ENCODE measurements at regions not wholly inside any gene's neighbourhood (a gene's known extent, or its start where the extent isn't known, plus 50 kb on each side); places are given as distances from the start of the nearest gene placed in this dataset.

DNA sequence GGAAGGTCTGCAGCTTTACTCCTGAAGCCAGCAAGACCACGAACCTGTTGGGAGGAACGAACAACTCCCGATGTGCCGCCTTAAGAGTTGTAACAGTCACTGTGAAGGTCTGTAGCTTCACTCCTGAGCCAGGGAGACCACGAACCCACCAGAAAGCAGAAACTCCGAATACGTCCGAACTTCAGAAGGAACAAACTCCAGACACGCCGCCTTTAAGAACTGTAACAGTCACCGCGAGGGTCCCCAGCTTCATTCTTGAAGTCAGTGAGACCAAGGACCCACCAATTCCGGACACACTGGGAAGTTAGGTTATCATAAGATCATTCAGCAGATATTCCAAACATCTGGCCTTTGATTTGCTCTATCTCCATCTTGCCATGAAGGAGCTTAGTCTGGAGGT lies 1623.0 kb downstream of the SLITRK1 start:
- ChIA-PET POLR2A (no interaction called here), CTCF (interaction anchor here in 1 of 2 donors (0.6 kb wide), 1 partner anchor 22 kb away, joined by 3 read pairs; no protein-coding TSS in a partner anchor)
- Mint-ChIP-seq H3K27me3 (no peaks in the 10 kb centered on the region), H3K27ac (no peak overlapping the region), H3K4me1 (no peaks in the 10 kb centered on the region), H3K4me3 (no peak overlapping the region), H3K36me3 (no peaks in the 10 kb centered on the region), H3K9me3 (peaks cover 8 to 14% (median 9%) of the 10 kb centered on the region in 3 donors)
- H3K4me1 ChIP-seq (ENCODE audit: control insufficient read depth in 1 of 2, extremely low read depth in 1 of 2, insufficient read depth in 2 of 2, low read length in 2 of 2): no peaks in the 10 kb centered on the region
- no peaks in the 10 kb centered on the region for H3K9me3 ChIP-seq
- no peaks in the 10 kb centered on the region for H3K27me3 ChIP-seq (replicated peaks in 1 of 2; ENCODE audit: control insufficient read depth in 2 of 2, extremely low read depth in 1 of 2, insufficient read depth in 2 of 2, low read length in 1 of 2)
- H3K4me3 ChIP-seq (ENCODE audit: control insufficient read depth in 1 of 2, extremely low read depth in 1 of 2, low read length in 1 of 2): no peak overlapping the region
- 90% methylated on average over 13 of the region's 13 CpGs for WGBS (ENCODE audit: insufficient coverage)
- no peak overlapping the region for H3K27ac ChIP-seq (ENCODE audit: low read length)
- no peaks in the 10 kb centered on the region for H3K36me3 ChIP-seq (ENCODE audit: control insufficient read depth in 2 of 2, extremely low read depth in 1 of 2, insufficient read depth in 1 of 2, low read length in 1 of 2)
- ATAC-seq (replicated peaks in 1 of 4) (no peak), DNase-seq (no peak)

DNA sequence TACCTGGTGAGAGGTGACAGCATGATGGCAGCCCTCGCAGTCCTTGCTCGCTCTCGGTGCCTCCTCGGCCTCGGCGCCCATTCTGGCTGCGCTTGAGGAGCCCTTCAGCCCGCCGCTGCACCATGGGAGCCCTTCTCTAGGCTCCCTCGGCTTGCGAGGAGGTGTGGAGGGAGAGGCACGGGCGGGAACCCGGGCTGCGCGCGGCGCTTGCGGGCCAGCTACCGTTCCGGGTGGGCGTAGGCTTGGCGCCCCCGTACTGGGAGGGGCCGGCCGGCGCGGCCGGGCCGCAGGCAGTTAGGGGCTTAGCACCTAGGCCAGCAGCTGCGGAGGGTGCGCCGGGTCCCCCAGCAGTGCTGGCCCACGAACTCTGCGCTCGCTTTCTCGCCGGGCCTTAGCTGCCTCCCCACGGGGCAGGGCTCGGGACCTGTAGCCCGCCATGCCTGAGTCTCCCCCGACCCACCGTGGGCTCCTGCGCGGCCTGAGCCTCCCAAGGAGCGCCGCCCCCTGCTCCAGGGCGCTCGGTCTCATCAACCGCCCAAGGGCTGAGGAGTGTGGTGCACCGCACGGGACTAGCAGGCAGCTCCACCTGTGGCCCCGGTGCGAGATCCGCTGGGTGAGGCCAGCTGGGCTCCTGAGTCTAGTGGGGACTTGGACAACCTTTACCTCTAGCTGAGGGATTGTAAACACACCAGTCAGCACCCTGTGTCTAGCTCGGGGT lies 1624.3 kb downstream of the SLITRK1 start:
- no peak overlapping the region for H3K27ac ChIP-seq (ENCODE audit: low read length)
- DNase-seq (no peak), ATAC-seq (replicated peaks in 1 of 4) (no peak)
- ChIA-PET POLR2A (no interaction called here), CTCF (no interaction called here)
- no peaks in the 10 kb centered on the region for H3K36me3 ChIP-seq (ENCODE audit: control insufficient read depth in 2 of 2, extremely low read depth in 1 of 2, insufficient read depth in 1 of 2, low read length in 1 of 2)
- WGBS (ENCODE audit: insufficient coverage): 94% methylated on average over 41 of the region's 56 CpGs
- H3K36me3 Mint-ChIP-seq: no peaks in the 10 kb centered on the region
- H3K27me3 Mint-ChIP-seq: no peaks in the 10 kb centered on the region
- H3K4me3 Mint-ChIP-seq: no peak overlapping the region
- H3K9me3 ChIP-seq: no peaks in the 10 kb centered on the region
- H3K4me3 ChIP-seq (ENCODE audit: control insufficient read depth in 1 of 2, extremely low read depth in 1 of 2, low read length in 1 of 2): no peak overlapping the region
- H3K27me3 ChIP-seq (replicated peaks in 1 of 2; ENCODE audit: control insufficient read depth in 2 of 2, extremely low read depth in 1 of 2, insufficient read depth in 2 of 2, low read length in 1 of 2): no peaks in the 10 kb centered on the region
- no peaks in the 10 kb centered on the region for H3K4me1 Mint-ChIP-seq
- H3K27ac Mint-ChIP-seq: no peak overlapping the region
- H3K4me1 ChIP-seq (ENCODE audit: control insufficient read depth in 1 of 2, extremely low read depth in 1 of 2, insufficient read depth in 2 of 2, low read length in 2 of 2): no peaks in the 10 kb centered on the region
- peaks cover 8 to 14% (median 9%) of the 10 kb centered on the region in 3 donors for H3K9me3 Mint-ChIP-seq

- ATAC-seq (replicated peaks in 1 of 4): no peak
- H3K4me1 ChIP-seq (ENCODE audit: control insufficient read depth in 1 of 2, extremely low read depth in 1 of 2, insufficient read depth in 2 of 2, low read length in 2 of 2): no peaks in the 10 kb centered on the region
- ChIA-PET CTCF (no interaction called here), POLR2A (no interaction called here)
- no peaks in the 10 kb centered on the region for H3K27me3 ChIP-seq (replicated peaks in 1 of 2; ENCODE audit: control insufficient read depth in 2 of 2, extremely low read depth in 1 of 2, insufficient read depth in 2 of 2, low read length in 1 of 2)
- Mint-ChIP-seq H3K9me3 (peaks cover 8 to 25% (median 12%) of the 10 kb centered on the region in 3 donors), H3K36me3 (no peaks in the 10 kb centered on the region), H3K27ac (no peak overlapping the region), H3K4me3 (no peak overlapping the region), H3K27me3 (no peaks in the 10 kb centered on the region), H3K4me1 (no peaks in the 10 kb centered on the region)
- no CpG with 5 or more reads among the region's 1 CpG for WGBS (ENCODE audit: insufficient coverage)
- H3K4me3 ChIP-seq (ENCODE audit: control insufficient read depth in 1 of 2, extremely low read depth in 1 of 2, low read length in 1 of 2): no peak overlapping the region
- no peak overlapping the region for H3K27ac ChIP-seq (ENCODE audit: low read length)
- H3K36me3 ChIP-seq (ENCODE audit: control insufficient read depth in 2 of 2, extremely low read depth in 1 of 2, insufficient read depth in 1 of 2, low read length in 1 of 2): no peaks in the 10 kb centered on the region
- DNase-seq: no peak
- H3K9me3 ChIP-seq: peaks cover 7% of the 10 kb centered on the region
These were observed 1633.5 kb downstream of the SLITRK1 start for GRCh38 chr13:82248762-82249161.

- Mint-ChIP-seq H3K4me1 (no peaks in the 10 kb centered on the region), H3K36me3 (no peaks in the 10 kb centered on the region), H3K4me3 (no peak overlapping the region), H3K9me3 (peaks cover 0 to 19% (median 5%) of the 10 kb centered on the region in 3 donors), H3K27me3 (no peaks in the 10 kb centered on the region), H3K27ac (no peak overlapping the region)
- DNase-seq (no peak), ATAC-seq (replicated peaks in 1 of 4) (no peak)
- ChIA-PET POLR2A (no interaction called here), CTCF (no interaction called here)
- Histone ChIP-seq H3K9me3 (peaks cover 7% of the 10 kb centered on the region), H3K4me1 (ENCODE audit: control insufficient read depth in 1 of 2, extremely low read depth in 1 of 2, insufficient read depth in 2 of 2, low read length in 2 of 2) (no peaks in the 10 kb centered on the region), H3K36me3 (ENCODE audit: control insufficient read depth in 2 of 2, extremely low read depth in 1 of 2, insufficient read depth in 1 of 2, low read length in 1 of 2) (no peaks in the 10 kb centered on the region), H3K27me3 (replicated peaks in 1 of 2; ENCODE audit: control insufficient read depth in 2 of 2, extremely low read depth in 1 of 2, insufficient read depth in 2 of 2, low read length in 1 of 2) (no peaks in the 10 kb centered on the region), H3K4me3 (ENCODE audit: control insufficient read depth in 1 of 2, extremely low read depth in 1 of 2, low read length in 1 of 2) (no peak overlapping the region), H3K27ac (ENCODE audit: low read length) (no peak overlapping the region)
- no CpG with 5 or more reads among the region's 1 CpG for WGBS (ENCODE audit: insufficient coverage)
These were observed 1636.4 kb downstream of the SLITRK1 start for GRCh38 chr13:82245860-82246259.

DNA sequence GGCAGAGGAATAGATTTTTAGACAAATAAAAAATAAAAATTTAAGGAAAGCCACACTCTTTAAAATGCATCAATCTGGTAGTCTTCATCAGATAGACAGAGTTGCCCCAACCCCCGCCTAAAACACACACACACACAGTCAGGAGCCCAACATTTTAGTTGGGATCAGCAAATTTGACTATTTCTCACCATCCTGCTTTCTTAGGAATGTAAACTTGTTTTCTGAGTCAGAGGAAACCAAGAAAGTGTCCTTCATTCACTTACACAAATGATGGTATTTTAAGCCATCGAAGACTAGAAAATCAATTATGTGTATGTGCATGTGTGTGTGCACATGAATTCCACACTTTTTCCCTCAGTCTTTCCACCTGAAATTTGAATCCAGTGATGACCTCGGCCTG lies 1657.5 kb downstream of the SLITRK1 start:
- ATAC-seq (replicated peaks in 1 of 4) (no peak), DNase-seq (no peak)
- Mint-ChIP-seq H3K27ac (no peak overlapping the region), H3K4me3 (no peak overlapping the region), H3K27me3 (no peaks in the 10 kb centered on the region), H3K36me3 (no peaks in the 10 kb centered on the region), H3K4me1 (no peaks in the 10 kb centered on the region), H3K9me3 (peaks cover 0 to 10% (median 7%) of the 10 kb centered on the region in 3 donors)
- Histone ChIP-seq H3K4me3 (ENCODE audit: control insufficient read depth in 1 of 2, extremely low read depth in 1 of 2, low read length in 1 of 2) (no peak overlapping the region), H3K36me3 (ENCODE audit: control insufficient read depth in 2 of 2, extremely low read depth in 1 of 2, insufficient read depth in 1 of 2, low read length in 1 of 2) (no peaks in the 10 kb centered on the region), H3K27ac (ENCODE audit: low read length) (no peak overlapping the region), H3K9me3 (peaks cover 2% of the 10 kb centered on the region), H3K27me3 (replicated peaks in 1 of 2; ENCODE audit: control insufficient read depth in 2 of 2, extremely low read depth in 1 of 2, insufficient read depth in 2 of 2, low read length in 1 of 2) (no peaks in the 10 kb centered on the region), H3K4me1 (ENCODE audit: control insufficient read depth in 1 of 2, extremely low read depth in 1 of 2, insufficient read depth in 2 of 2, low read length in 2 of 2) (no peaks in the 10 kb centered on the region)
- CTCF ChIA-PET: no interaction called here
- WGBS (ENCODE audit: insufficient coverage): no CpG with 5 or more reads among the region's 3 CpGs
- POLR2A ChIA-PET: no interaction called here

- ATAC-seq (replicated peaks in 1 of 4): no peak
- WGBS (ENCODE audit: insufficient coverage): no CpG with 5 or more reads among the region's 4 CpGs
- H3K4me1 ChIP-seq (ENCODE audit: control insufficient read depth in 1 of 2, extremely low read depth in 1 of 2, insufficient read depth in 2 of 2, low read length in 2 of 2): no peaks in the 10 kb centered on the region
- Mint-ChIP-seq H3K27ac (no peak overlapping the region), H3K27me3 (no peaks in the 10 kb centered on the region), H3K9me3 (peaks cover 4 to 7% (median 6%) of the 10 kb centered on the region in 3 donors), H3K4me3 (no peak overlapping the region), H3K36me3 (no peaks in the 10 kb centered on the region), H3K4me1 (no peaks in the 10 kb centered on the region)
- peaks cover 2% of the 10 kb centered on the region for H3K9me3 ChIP-seq
- no peaks in the 10 kb centered on the region for H3K36me3 ChIP-seq (ENCODE audit: control insufficient read depth in 2 of 2, extremely low read depth in 1 of 2, insufficient read depth in 1 of 2, low read length in 1 of 2)
- no peak for DNase-seq
- CTCF ChIA-PET: no interaction called here
- H3K27ac ChIP-seq (ENCODE audit: low read length): no peak overlapping the region
- H3K4me3 ChIP-seq (ENCODE audit: control insufficient read depth in 1 of 2, extremely low read depth in 1 of 2, low read length in 1 of 2): no peak overlapping the region
- POLR2A ChIA-PET: no interaction called here
- no peaks in the 10 kb centered on the region for H3K27me3 ChIP-seq (replicated peaks in 1 of 2; ENCODE audit: control insufficient read depth in 2 of 2, extremely low read depth in 1 of 2, insufficient read depth in 2 of 2, low read length in 1 of 2)
These were observed 1660.7 kb downstream of the SLITRK1 start for GRCh38 chr13:82221621-82222020.

DNA sequence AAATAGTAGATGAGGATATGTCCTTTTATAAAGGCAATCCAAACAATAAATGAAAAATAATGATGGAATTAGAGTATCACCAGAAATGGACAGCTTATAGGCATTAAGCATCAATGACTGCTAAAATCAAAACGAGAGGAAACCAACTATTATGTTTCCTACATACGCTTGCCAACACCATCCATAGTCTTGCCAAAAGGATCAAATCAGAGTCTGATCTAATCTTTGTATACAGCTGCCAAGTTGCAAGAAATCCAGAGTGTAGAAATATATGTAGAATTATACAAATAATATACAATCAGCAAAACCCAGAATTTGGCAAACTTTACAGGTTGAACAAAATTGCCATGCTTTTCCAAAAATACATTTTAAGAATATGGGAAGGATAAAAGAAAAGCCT lies 1661.6 kb downstream of the SLITRK1 start:
- no peak overlapping the region for H3K27ac Mint-ChIP-seq
- POLR2A ChIA-PET: no interaction called here
- H3K4me3 ChIP-seq (ENCODE audit: control insufficient read depth in 1 of 2, extremely low read depth in 1 of 2, low read length in 1 of 2): no peak overlapping the region

More for the DNA sequence above, 1661.6 kb downstream of the SLITRK1 start:
- no peak overlapping the region for H3K4me3 Mint-ChIP-seq
- ATAC-seq (replicated peaks in 1 of 4): no peak
- Histone ChIP-seq H3K4me1 (ENCODE audit: control insufficient read depth in 1 of 2, extremely low read depth in 1 of 2, insufficient read depth in 2 of 2, low read length in 2 of 2) (no peaks in the 10 kb centered on the region), H3K27me3 (replicated peaks in 1 of 2; ENCODE audit: control insufficient read depth in 2 of 2, extremely low read depth in 1 of 2, insufficient read depth in 2 of 2, low read length in 1 of 2) (no peaks in the 10 kb centered on the region), H3K36me3 (ENCODE audit: control insufficient read depth in 2 of 2, extremely low read depth in 1 of 2, insufficient read depth in 1 of 2, low read length in 1 of 2) (no peaks in the 10 kb centered on the region), H3K9me3 (peaks cover 2% of the 10 kb centered on the region), H3K27ac (ENCODE audit: low read length) (no peak overlapping the region)
- CTCF ChIA-PET: no interaction called here
- DNase-seq: no peak
- H3K9me3 Mint-ChIP-seq: peaks cover 4 to 9% (median 6%) of the 10 kb centered on the region in 3 donors
- no CpG with 5 or more reads among the region's 2 CpGs for WGBS (ENCODE audit: insufficient coverage)
- no peaks in the 10 kb centered on the region for H3K27me3 Mint-ChIP-seq
- no peaks in the 10 kb centered on the region for H3K4me1 Mint-ChIP-seq
- no peaks in the 10 kb centered on the region for H3K36me3 Mint-ChIP-seq
